Right cardiac atrium (tissue), 5 donors: ENCODE measurements at regions not wholly inside any gene's neighbourhood (a gene's known extent, or its start where the extent isn't known, plus 50 kb on each side); places are given as distances from the start of the nearest gene placed in this dataset.

ENCODE experiments used
- ATAC-seq, 2 donors: fragments of 200-7000 bp; cut with Tn5 transposase; one replicate each; pipeline versions ENCODE4 v1.8.0 to v1.9.1; 2020; ENCODE audit warnings: moderate library complexity in 2 of 2, mild to moderate bottlenecking in 1 of 2
- DNase-seq, 3 donors: peaks; one replicate each; pipeline ENCODE4 v3.0.0-alpha.2; 2020
- H3K27ac ChIP-seq: one replicate; pipeline ENCODE4 v1.5.1; 2013; ENCODE audit warnings: mild to moderate bottlenecking, low read length, control low read depth, moderate library complexity
- H3K27me3 ChIP-seq: one replicate; pipeline ENCODE4 v1.6.1; 2013; ENCODE audit not compliant: control insufficient read depth, insufficient read depth
- H3K4me1 ChIP-seq: one replicate; pipeline ENCODE4 v1.6.1; 2013; ENCODE audit warnings: low read length; ENCODE audit not compliant: control insufficient read depth, insufficient read depth
- H3K4me3 ChIP-seq: one replicate; pipeline ENCODE4 v1.5.1; 2013; ENCODE audit warnings: low read length, control low read depth
- H3K9me3 ChIP-seq: one replicate; pipeline ENCODE4 v1.6.1; 2013; ENCODE audit warnings: low read length; ENCODE audit not compliant: control insufficient read depth
- WGBS: extraction: QIAGEN DNeasy Blood & Tissue Kit; methylation state at CpG from one replicate; pipeline ENCODE4 v1.1.7; 2013; 5-methylcytosine and 5-hydroxymethylcytosine counted together
- intact Hi-C, 4 donors: fragments of 100-400 bp; cut with DNase I; formaldehyde crosslinking; loops; one replicate each; pipeline versions ENCODE4 v1.11.0 to v1.14.0; 2022 to 2023
- donor health status: healthy with polysubstance abuse.
- donor health status: DM: no; HTN: yes; CAD: no.
- donor health status: DM: no; HTN: no; CAD: no.
- donor health status: DM: no; HTN: yes; CAD: no; lungs with severe emphysema.
- donor health status: DM: yes; HTN: yes; CAD: no.

DNA sequence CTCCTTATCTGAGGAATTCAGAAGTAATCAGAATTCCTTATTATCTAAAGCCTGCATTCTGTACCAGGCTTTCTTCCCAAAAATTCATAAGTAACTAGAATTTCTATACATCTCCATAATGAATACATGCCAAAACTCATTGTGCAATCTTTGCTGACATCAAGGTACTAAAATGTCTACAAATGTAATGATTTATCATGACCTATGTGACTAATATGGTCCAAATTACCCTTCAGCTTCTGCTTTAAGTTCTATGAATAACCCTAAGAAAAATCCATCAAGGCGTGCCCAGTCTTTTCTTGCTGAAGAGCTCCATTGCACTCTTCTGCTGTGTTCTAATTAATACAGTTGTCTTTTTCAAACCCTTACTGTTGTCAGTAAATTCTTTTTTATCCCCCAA is 58.5 kb upstream of the SLITRK1 start:
- peaks cover 2% of the 10 kb centered on the region for H3K9me3 ChIP-seq
- DNase-seq, result no peak
- no peaks in the 10 kb centered on the region for H3K27me3 ChIP-seq
- 91% methylated on average over 1 of the region's 1 CpG for WGBS
- H3K4me1 ChIP-seq, result no peaks in the 10 kb centered on the region
- no peak overlapping the region for H3K27ac ChIP-seq
- no peak overlapping the region for H3K4me3 ChIP-seq
- ATAC-seq, result no peak
- intact Hi-C loops, result no loop called here

DNA sequence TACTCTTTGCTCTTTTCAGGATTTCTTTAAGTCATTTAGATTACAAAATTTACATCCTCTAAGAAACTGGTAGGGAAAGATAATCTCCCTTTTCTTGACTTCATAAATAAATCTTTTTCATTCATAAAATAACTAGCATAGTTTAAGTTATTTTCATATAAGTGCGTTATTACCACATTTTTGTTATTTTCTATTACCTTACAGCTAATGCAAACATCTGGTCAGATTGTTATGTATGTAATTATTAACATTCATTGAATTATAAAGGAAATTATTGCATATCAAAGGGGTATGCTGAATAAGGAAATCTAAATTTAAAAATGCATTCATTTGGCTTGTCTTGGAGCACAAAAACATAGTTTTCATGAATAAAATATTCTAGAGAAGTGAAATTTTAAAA is 55.3 kb upstream of the SLITRK1 start:
- Histone ChIP-seq H3K27me3 (no peaks in the 10 kb centered on the region), H3K9me3 (peaks cover 2% of the 10 kb centered on the region), H3K4me3 (no peak overlapping the region), H3K27ac (no peak overlapping the region), H3K4me1 (no peaks in the 10 kb centered on the region)
- DNase-seq, result no peak
- no peak for ATAC-seq
- 78% methylated on average over 1 of the region's 1 CpG for WGBS
- intact Hi-C loops, result no loop called here

DNA sequence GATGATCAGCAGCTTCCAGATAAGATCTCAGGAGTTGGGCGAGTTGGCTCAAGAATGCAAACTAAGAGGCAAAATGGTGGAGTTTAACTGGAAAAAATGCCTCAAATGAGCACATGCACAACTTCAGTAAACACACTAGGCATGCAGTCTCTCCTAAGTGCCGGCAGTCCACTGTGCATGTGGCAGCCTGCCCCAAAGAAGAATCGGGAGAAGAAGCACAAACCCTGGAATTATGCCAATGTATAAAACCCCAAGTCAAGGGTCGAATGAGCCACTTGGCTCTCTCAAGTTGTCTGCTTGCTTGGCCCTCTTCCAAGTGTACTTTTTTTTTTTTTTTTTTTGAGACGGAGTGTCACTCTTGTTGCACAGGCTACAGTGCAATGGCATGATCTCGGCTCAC is 53.3 kb upstream of the SLITRK1 start:
- Histone ChIP-seq H3K27ac (no peak overlapping the region), H3K27me3 (no peaks in the 10 kb centered on the region), H3K4me1 (no peaks in the 10 kb centered on the region), H3K4me3 (no peak overlapping the region), H3K9me3 (no peaks in the 10 kb centered on the region)
- ATAC-seq (no peak), DNase-seq (no peak)
- intact Hi-C loops, result no loop called here
- WGBS, result 56% methylated on average over 6 of the region's 6 CpGs
